ENCODE measurements at regions not wholly inside any gene's neighbourhood (a gene's known extent, or its start where the extent isn't known, plus 50 kb on each side); places are given as distances from the start of the nearest gene placed in this dataset.

GRCh38 chr4:74661427-74662201 is 132.7 kb downstream of the BTC start:
- no peak for TF ChIP-seq CTCF (IDR thresholded peaks at IDR 0.05; ENCODE audit: insufficient read depth in 1 of 2, low read depth in 1 of 2, low read length in 1 of 2, severe bottlenecking in 1 of 2, unreplicated experiment in 1 of 2)
- peaks cover 93% of the 10 kb centered on the region for H3K4me1 ChIP-seq
- intact Hi-C loops (cut with micrococcal nuclease; ENCODE audit: unreplicated experiment), result loop anchor here (10.0 kb wide), 1 partner anchor 187 kb away; no protein-coding TSS in a partner anchor
- Mint-ChIP-seq H3K4me1 (ENCODE audit: low read depth, unreplicated experiment) (peaks cover 70% of the 10 kb centered on the region), H3K27ac (ENCODE audit: unreplicated experiment) (peak overlapping the region; percentile 87), H3K27me3 (ENCODE audit: insufficient read depth, unreplicated experiment) (no peaks in the 10 kb centered on the region), H3K36me3 (ENCODE audit: insufficient read depth, unreplicated experiment) (peaks cover 14% of the 10 kb centered on the region), H3K9me3 (ENCODE audit: unreplicated experiment) (no peaks in the 10 kb centered on the region), H3K4me3 (ENCODE audit: unreplicated experiment) (no peak overlapping the region)
- no peaks in the 10 kb centered on the region for H3K27me3 ChIP-seq (replicated peaks; ENCODE audit: control insufficient read depth, insufficient read depth, low read length)
- POLR2A ChIA-PET, result no interaction called here
- H3K36me3 ChIP-seq (ENCODE audit: control insufficient read depth, insufficient read depth, low read length), result no peaks in the 10 kb centered on the region
- BruUV-seq (replicated peaks), result no TSS peak
- CTCF ChIA-PET, result no interaction called here
- no peaks in the 10 kb centered on the region; the same call in 1 of the 2 replicates for H3K9me3 ChIP-seq
- H3K4me3 ChIP-seq (ENCODE audit: low read depth, low read length), result no peak overlapping the region
- peak; percentile 45 to 63 for DNase-seq

GRCh38 chr4:74663631-74664030 is 130.7 kb downstream of the BTC start:
- Histone ChIP-seq H3K27me3 (replicated peaks; ENCODE audit: control insufficient read depth, insufficient read depth, low read length) (no peaks in the 10 kb centered on the region), H3K36me3 (ENCODE audit: control insufficient read depth, insufficient read depth, low read length) (no peaks in the 10 kb centered on the region), H3K4me1 (peaks cover 94% of the 10 kb centered on the region), H3K9me3 (no peaks in the 10 kb centered on the region; the same call in 1 of the 2 replicates), H3K4me3 (ENCODE audit: low read depth, low read length) (no peak overlapping the region)
- Mint-ChIP-seq H3K4me3 (ENCODE audit: unreplicated experiment) (no peak overlapping the region), H3K4me1 (ENCODE audit: low read depth, unreplicated experiment) (peaks cover 75% of the 10 kb centered on the region), H3K27ac (ENCODE audit: unreplicated experiment) (peak overlapping the region; percentile 85), H3K9me3 (ENCODE audit: unreplicated experiment) (no peaks in the 10 kb centered on the region), H3K27me3 (ENCODE audit: insufficient read depth, unreplicated experiment) (no peaks in the 10 kb centered on the region), H3K36me3 (ENCODE audit: insufficient read depth, unreplicated experiment) (peaks cover 20% of the 10 kb centered on the region)
- DNase-seq, result no peak
- TF ChIP-seq CTCF (IDR thresholded peaks at IDR 0.05; ENCODE audit: insufficient read depth in 1 of 2, low read depth in 1 of 2, low read length in 1 of 2, severe bottlenecking in 1 of 2, unreplicated experiment in 1 of 2), result no peak
- POLR2A ChIA-PET, result no interaction called here
- intact Hi-C loops (cut with micrococcal nuclease; ENCODE audit: unreplicated experiment), result loop anchor here (10.0 kb wide), 1 partner anchor 189 kb away; no protein-coding TSS in a partner anchor
- BruUV-seq (replicated peaks), result no TSS peak
- CTCF ChIA-PET, result interaction anchor here (0.7 kb wide), 1 partner anchor 299 kb away, joined by 3 read pairs; no protein-coding TSS in a partner anchor

- Mint-ChIP-seq H3K27ac (ENCODE audit: unreplicated experiment) (peak overlapping the region; percentile 85), H3K36me3 (ENCODE audit: insufficient read depth, unreplicated experiment) (peaks cover 20% of the 10 kb centered on the region), H3K9me3 (ENCODE audit: unreplicated experiment) (no peaks in the 10 kb centered on the region), H3K4me3 (ENCODE audit: unreplicated experiment) (no peak overlapping the region), H3K27me3 (ENCODE audit: insufficient read depth, unreplicated experiment) (no peaks in the 10 kb centered on the region), H3K4me1 (ENCODE audit: low read depth, unreplicated experiment) (peaks cover 76% of the 10 kb centered on the region)
- no peaks in the 10 kb centered on the region for H3K27me3 ChIP-seq (replicated peaks; ENCODE audit: control insufficient read depth, insufficient read depth, low read length)
- no peak overlapping the region for H3K4me3 ChIP-seq (ENCODE audit: low read depth, low read length)
- peaks cover 94% of the 10 kb centered on the region for H3K4me1 ChIP-seq
- ChIA-PET POLR2A (interaction anchor here (0.8 kb wide), 1 partner anchor 12 kb away, joined by 5 read pairs; no protein-coding TSS in a partner anchor), CTCF (no interaction called here)
- no TSS peak for BruUV-seq (replicated peaks)
- intact Hi-C loops (cut with micrococcal nuclease; ENCODE audit: unreplicated experiment), result loop anchor here (10.0 kb wide), 1 partner anchor 191 kb away; no protein-coding TSS in a partner anchor
- no peak for DNase-seq
- no peaks in the 10 kb centered on the region for H3K36me3 ChIP-seq (ENCODE audit: control insufficient read depth, insufficient read depth, low read length)
- no peak for TF ChIP-seq CTCF (IDR thresholded peaks at IDR 0.05; ENCODE audit: insufficient read depth in 1 of 2, low read depth in 1 of 2, low read length in 1 of 2, severe bottlenecking in 1 of 2, unreplicated experiment in 1 of 2)
- H3K9me3 ChIP-seq, result no peaks in the 10 kb centered on the region; the same call in 1 of the 2 replicates
Measured at GRCh38 chr4:74665346-74665745, 129.0 kb downstream of the BTC start.
